WTC11 (cell line): ENCODE measurements at regions not wholly inside any gene's neighbourhood (a gene's known extent, or its start where the extent isn't known, plus 50 kb on each side); places are given as distances from the start of the nearest gene placed in this dataset.

Source experiments
- ATAC-seq: fragments of 200-7000 bp; cut with Tn5 transposase; 2 replicates; pipeline ENCODE4 v1.10.0; 2021; ENCODE audit warnings: mild to moderate bottlenecking, moderate library complexity
- CTCF ChIA-PET: fragments of 300-600 bp; sonication (Branson Sonifier 250); formaldehyde crosslinking; loops from one replicate; lab custom pipeline; 2021; ENCODE audit warnings: antibody characterized with exemption; lab: Charles Lee
- POLR2A ChIA-PET: fragments of 350-600 bp; sonication (Branson Sonifier 250); formaldehyde crosslinking; loops from one replicate; lab custom pipeline; 2021; ENCODE audit warnings: antibody characterized with exemption; lab: Charles Lee
- DNase-seq: peaks from one replicate; pipeline ENCODE4 v3.0.0; 2021; ENCODE audit warnings: low spot score
- H3K27ac Mint-ChIP-seq: 2 replicates; pipeline ENCODE4 v1.8.0; 2021; ENCODE audit warnings: mixed read lengths
- H3K27me3 Mint-ChIP-seq: 2 replicates; pipeline ENCODE4 v1.8.0; 2021; ENCODE audit warnings: low read depth, mild to moderate bottlenecking, moderate library complexity, mixed read lengths
- H3K36me3 Mint-ChIP-seq: 2 replicates; pipeline ENCODE4 v1.8.0; 2021; ENCODE audit warnings: mixed read lengths
- H3K4me1 Mint-ChIP-seq: 2 replicates; pipeline ENCODE4 v1.8.0; 2022; ENCODE audit warnings: mixed read lengths
- H3K4me3 Mint-ChIP-seq: 2 replicates; pipeline ENCODE4 v1.8.0; 2021; ENCODE audit warnings: mild to moderate bottlenecking, moderate library complexity, mixed read lengths
- H3K9me3 Mint-ChIP-seq: 2 replicates; pipeline ENCODE4 v1.8.0; 2021; ENCODE audit warnings: mixed read lengths
- ATF1 ChIP-seq: sonication (generic); formaldehyde crosslinking; IDR thresholded peaks from 2 replicates; pipeline ENCODE4 v1.8.1; 2023; ENCODE audit warnings: mild to moderate bottlenecking, moderate library complexity, missing genetic modification reagents
- ETV6 ChIP-seq: sonication (generic); formaldehyde crosslinking; IDR thresholded peaks from 2 replicates; pipeline ENCODE4 v1.8.1; 2022; ENCODE audit warnings: mild to moderate bottlenecking, missing genetic modification reagents
- GRHL2 ChIP-seq: fragments of 250-450 bp; sonication (Bioruptor Pico); IDR thresholded peaks from 2 replicates; pipeline ENCODE4 v1.8.0; 2022; ENCODE audit warnings: mild to moderate bottlenecking, moderate library complexity; ENCODE audit not compliant: insufficient replicate concordance, severe bottlenecking
- JUN ChIP-seq: sonication (generic); formaldehyde crosslinking; IDR thresholded peaks from 2 replicates; pipeline ENCODE4 v1.8.0; 2023; ENCODE audit warnings: mild to moderate bottlenecking, missing genetic modification reagents
- MLX ChIP-seq: sonication (generic); formaldehyde crosslinking; IDR thresholded peaks from 2 replicates; pipeline ENCODE4 v1.8.1; 2023; ENCODE audit warnings: mild to moderate bottlenecking, missing genetic modification reagents, moderate library complexity
- NFYB ChIP-seq: sonication (generic); formaldehyde crosslinking; conservative IDR thresholded peaks from 2 replicates; pipeline ENCODE4 v1.8.0; 2022; ENCODE audit warnings: low read depth, missing genetic modification reagents
- RELA ChIP-seq: sonication (generic); formaldehyde crosslinking; IDR thresholded peaks from 2 replicates; pipeline ENCODE4 v1.8.1; 2022; ENCODE audit warnings: missing genetic modification reagents, mild to moderate bottlenecking, borderline replicate concordance
- RORB ChIP-seq: fragments of 250-450 bp; sonication (Bioruptor Pico); IDR thresholded peaks from 2 replicates; pipeline ENCODE4 v1.9.0; 2021; ENCODE audit warnings: mild to moderate bottlenecking
- SMAD4 ChIP-seq: sonication (generic); formaldehyde crosslinking; IDR thresholded peaks from 2 replicates; pipeline ENCODE4 v1.8.0; 2022; ENCODE audit warnings: mild to moderate bottlenecking, missing genetic modification reagents
- TEAD1 ChIP-seq: sonication (generic); formaldehyde crosslinking; IDR thresholded peaks from 2 replicates; pipeline ENCODE4 v1.8.0; 2022; ENCODE audit warnings: mild to moderate bottlenecking, missing genetic modification reagents
- USF1 ChIP-seq: sonication (generic); formaldehyde crosslinking; IDR thresholded peaks from 2 replicates; pipeline ENCODE4 v1.8.0; 2022; ENCODE audit warnings: mild to moderate bottlenecking, missing genetic modification reagents
- ZNF416 ChIP-seq: fragments of 250-450 bp; sonication (Bioruptor Pico); IDR thresholded peaks from 2 replicates; pipeline ENCODE4 v1.9.0; 2021; ENCODE audit warnings: mild to moderate bottlenecking, inconsistent platforms
- TF ChIP-seq, protein P1 (sequence below): fragments of 250-450 bp; sonication (Bioruptor Pico); IDR thresholded peaks from 2 replicates; pipeline ENCODE4 v1.8.0; 2021; ENCODE audit warnings: mild to moderate bottlenecking
- TF ChIP-seq, protein P2 (sequence below): sonication (generic); formaldehyde crosslinking; IDR thresholded peaks from 2 replicates; pipeline ENCODE4 v1.8.1; 2023; ENCODE audit warnings: mild to moderate bottlenecking, missing genetic modification reagents
- TF ChIP-seq, protein P3 (sequence below): sonication (generic); formaldehyde crosslinking; IDR thresholded peaks from 2 replicates; pipeline ENCODE4 v1.8.0; 2022; ENCODE audit warnings: mild to moderate bottlenecking, missing genetic modification reagents
- TF ChIP-seq, protein P4 (sequence below): fragments of 250-450 bp; sonication (Bioruptor Pico); conservative IDR thresholded peaks from 2 replicates; pipeline ENCODE4 v1.9.0; 2021; ENCODE audit warnings: mild to moderate bottlenecking

DNA sequence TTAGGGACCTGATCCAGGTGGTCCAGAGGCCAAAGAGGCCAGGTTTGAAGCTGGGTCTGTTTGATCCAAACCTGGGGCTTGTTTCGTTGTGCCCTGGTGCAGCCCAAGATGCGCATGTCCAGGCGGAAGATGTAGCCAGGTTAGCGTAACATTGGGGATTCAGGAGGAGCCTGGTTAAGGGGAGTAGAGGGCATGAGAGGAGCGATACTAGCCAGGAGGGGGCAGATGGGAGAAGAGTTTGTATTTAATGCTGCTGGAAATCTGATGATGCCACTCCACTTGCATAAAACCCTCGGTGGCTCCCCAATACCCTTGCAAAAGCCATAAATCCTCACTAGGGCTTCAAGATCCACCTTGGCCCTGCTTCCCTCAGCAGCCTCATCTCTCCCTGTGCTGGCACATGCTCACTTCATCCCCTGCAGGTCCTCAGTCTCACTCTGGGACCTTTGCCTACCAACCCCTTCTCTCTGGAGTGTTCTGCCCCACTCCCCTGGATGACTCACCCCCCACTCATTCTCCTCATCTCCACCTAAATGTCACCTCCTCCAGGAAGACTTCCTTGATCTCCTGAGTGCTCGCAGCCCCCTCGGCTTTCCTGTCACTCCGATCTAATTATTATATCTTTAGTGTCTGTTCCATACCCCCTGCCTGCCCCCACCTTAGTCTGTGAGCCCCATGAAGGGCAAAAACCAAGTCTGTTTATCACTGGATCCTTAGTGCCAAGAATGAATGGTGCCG, 95.9 kb downstream of the MIAT start:
- POLR2A ChIA-PET, result no interaction called here
- Mint-ChIP-seq H3K27ac (no peak overlapping the region; the same call in 1 of the 2 replicates), H3K4me3 (no peak overlapping the region), H3K4me1 (peaks cover 54% of the 10 kb centered on the region), H3K27me3 (peaks cover 11% of the 10 kb centered on the region), H3K36me3 (peaks cover 8% of the 10 kb centered on the region), H3K9me3 (peaks cover 10% of the 10 kb centered on the region)
- ATAC-seq (peak; percentile 12), DNase-seq (no peak)
- CTCF ChIA-PET, result interaction anchor here (0.6 to 3.0 kb wide), 4 partner anchors 74 to 148 kb away, joined by 3 to 19 read pairs (median 3); no protein-coding TSS in a partner anchor
- no peak for TF ChIP-seq SMAD4 (CRISPR knock-in tag)
- no peak for TF ChIP-seq USF1 (CRISPR knock-in tag)
- no peak for TF ChIP-seq TEAD1 (CRISPR knock-in tag)
- TF ChIP-seq JUN (CRISPR knock-in tag), result no peak
- no peak for TF ChIP-seq ZNF416 (CRISPR knock-in tag)
- TF ChIP-seq, protein P1, sequence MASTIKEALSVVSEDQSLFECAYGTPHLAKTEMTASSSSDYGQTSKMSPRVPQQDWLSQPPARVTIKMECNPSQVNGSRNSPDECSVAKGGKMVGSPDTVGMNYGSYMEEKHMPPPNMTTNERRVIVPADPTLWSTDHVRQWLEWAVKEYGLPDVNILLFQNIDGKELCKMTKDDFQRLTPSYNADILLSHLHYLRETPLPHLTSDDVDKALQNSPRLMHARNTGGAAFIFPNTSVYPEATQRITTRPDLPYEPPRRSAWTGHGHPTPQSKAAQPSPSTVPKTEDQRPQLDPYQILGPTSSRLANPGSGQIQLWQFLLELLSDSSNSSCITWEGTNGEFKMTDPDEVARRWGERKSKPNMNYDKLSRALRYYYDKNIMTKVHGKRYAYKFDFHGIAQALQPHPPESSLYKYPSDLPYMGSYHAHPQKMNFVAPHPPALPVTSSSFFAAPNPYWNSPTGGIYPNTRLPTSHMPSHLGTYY (CRISPR knock-in tag), result no peak
- TF ChIP-seq MLX (CRISPR knock-in tag), result no peak
- TF ChIP-seq, protein P2, sequence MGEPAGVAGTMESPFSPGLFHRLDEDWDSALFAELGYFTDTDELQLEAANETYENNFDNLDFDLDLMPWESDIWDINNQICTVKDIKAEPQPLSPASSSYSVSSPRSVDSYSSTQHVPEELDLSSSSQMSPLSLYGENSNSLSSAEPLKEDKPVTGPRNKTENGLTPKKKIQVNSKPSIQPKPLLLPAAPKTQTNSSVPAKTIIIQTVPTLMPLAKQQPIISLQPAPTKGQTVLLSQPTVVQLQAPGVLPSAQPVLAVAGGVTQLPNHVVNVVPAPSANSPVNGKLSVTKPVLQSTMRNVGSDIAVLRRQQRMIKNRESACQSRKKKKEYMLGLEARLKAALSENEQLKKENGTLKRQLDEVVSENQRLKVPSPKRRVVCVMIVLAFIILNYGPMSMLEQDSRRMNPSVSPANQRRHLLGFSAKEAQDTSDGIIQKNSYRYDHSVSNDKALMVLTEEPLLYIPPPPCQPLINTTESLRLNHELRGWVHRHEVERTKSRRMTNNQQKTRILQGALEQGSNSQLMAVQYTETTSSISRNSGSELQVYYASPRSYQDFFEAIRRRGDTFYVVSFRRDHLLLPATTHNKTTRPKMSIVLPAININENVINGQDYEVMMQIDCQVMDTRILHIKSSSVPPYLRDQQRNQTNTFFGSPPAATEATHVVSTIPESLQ (CRISPR knock-in tag), result no peak
- no peak for TF ChIP-seq RELA (CRISPR knock-in tag)
- TF ChIP-seq, protein P3, sequence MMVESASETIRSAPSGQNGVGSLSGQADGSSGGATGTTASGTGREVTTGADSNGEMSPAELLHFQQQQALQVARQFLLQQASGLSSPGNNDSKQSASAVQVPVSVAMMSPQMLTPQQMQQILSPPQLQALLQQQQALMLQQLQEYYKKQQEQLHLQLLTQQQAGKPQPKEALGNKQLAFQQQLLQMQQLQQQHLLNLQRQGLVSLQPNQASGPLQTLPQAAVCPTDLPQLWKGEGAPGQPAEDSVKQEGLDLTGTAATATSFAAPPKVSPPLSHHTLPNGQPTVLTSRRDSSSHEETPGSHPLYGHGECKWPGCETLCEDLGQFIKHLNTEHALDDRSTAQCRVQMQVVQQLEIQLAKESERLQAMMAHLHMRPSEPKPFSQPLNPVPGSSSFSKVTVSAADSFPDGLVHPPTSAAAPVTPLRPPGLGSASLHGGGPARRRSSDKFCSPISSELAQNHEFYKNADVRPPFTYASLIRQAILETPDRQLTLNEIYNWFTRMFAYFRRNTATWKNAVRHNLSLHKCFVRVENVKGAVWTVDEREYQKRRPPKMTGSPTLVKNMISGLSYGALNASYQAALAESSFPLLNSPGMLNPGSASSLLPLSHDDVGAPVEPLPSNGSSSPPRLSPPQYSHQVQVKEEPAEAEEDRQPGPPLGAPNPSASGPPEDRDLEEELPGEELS (CRISPR knock-in tag), result no peak
- no peak for TF ChIP-seq GRHL2 (CRISPR knock-in tag)
- no peak for TF ChIP-seq ETV6
- TF ChIP-seq ATF1 (CRISPR knock-in tag), result no peak
- TF ChIP-seq, protein P4, sequence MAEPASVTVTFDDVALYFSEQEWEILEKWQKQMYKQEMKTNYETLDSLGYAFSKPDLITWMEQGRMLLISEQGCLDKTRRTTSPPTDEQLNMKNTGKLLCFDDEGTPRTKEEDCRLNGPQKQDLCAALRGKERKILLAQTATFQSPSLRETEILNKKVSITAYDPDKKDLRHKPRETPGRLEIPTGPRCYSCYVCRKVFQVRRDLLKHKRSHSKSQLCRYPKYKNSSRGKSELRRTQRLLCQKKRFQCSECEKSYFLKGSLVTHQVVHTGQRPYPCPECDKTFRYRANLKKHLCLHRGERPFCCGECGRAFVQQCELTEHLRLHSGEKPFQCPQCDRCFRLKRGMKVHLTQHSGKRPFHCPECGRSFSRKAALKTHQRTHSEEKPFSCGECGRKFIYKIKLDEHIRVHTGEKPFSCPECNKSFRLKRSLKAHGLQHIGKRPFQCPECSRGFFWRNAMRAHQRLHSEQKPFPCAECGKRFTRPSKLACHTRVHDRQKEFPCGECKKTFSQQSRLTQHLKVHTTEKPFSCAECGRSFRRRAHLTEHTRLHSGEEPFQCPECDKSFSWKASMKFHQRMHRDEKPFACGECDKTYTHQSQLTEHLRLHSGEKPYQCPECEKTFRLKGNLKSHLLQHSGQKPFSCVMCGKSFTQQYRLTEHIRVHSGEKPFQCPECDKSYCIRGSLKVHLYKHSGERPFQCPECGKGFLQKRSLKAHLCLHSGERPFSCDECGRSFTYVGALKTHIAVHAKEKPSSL (CRISPR knock-in tag), result no peak
- no peak for TF ChIP-seq NFYB (CRISPR knock-in tag)
- TF ChIP-seq RORB (CRISPR knock-in tag), result no peak
